GM23338 (cell line): ENCODE measurements at regions not wholly inside any gene's neighbourhood (a gene's known extent, or its start where the extent isn't known, plus 50 kb on each side); places are given as distances from the start of the nearest gene placed in this dataset.

Experiments
- ATAC-seq: fragments of 200-7000 bp; cut with Tn5 transposase; 3 replicates; pipeline ENCODE4 v1.9.1; 2020
- DNase-seq: peaks from one replicate; pipeline ENCODE4 v3.0.0-alpha.2; 2015; ENCODE audit warnings: low spot score
- H2AFZ ChIP-seq: fragments of 200-600 bp; sonication (generic); 2 replicates; pipeline ENCODE4 v1.8.0; 2016; ENCODE audit warnings: antibody characterized with exemption, mild to moderate bottlenecking, moderate library complexity
- H3F3A ChIP-seq: fragments of 200-600 bp; sonication (generic); replicated peaks from 2 replicates; pipeline ENCODE4 v1.8.0; 2017; ENCODE audit warnings: antibody characterized with exemption, mixed run types, low read depth
- H3K27ac ChIP-seq: fragments of 200-600 bp; sonication (generic); 2 replicates; pipeline ENCODE4 v1.6.1; 2016; ENCODE audit warnings: low read depth
- H3K27me3 ChIP-seq: fragments of 200-600 bp; sonication (generic); 2 replicates; pipeline ENCODE4 v1.8.0; 2016; ENCODE audit warnings: mild to moderate bottlenecking, mixed run types, moderate library complexity; ENCODE audit not compliant: insufficient read depth
- H3K36me3 ChIP-seq: fragments of 200-600 bp; sonication (generic); 2 replicates; pipeline ENCODE4 v1.8.0; 2016; ENCODE audit warnings: mild to moderate bottlenecking; ENCODE audit not compliant: insufficient read depth
- H3K4me1 ChIP-seq: fragments of 200-600 bp; sonication (generic); 2 replicates; pipeline ENCODE4 v1.8.0; 2016; ENCODE audit warnings: mild to moderate bottlenecking, moderate library complexity; ENCODE audit not compliant: insufficient read depth
- H3K4me2 ChIP-seq: fragments of 200-600 bp; sonication (generic); 2 replicates; pipeline ENCODE4 v1.7.1; 2017; ENCODE audit warnings: mixed run types
- H3K4me3 ChIP-seq: fragments of 200-600 bp; sonication (generic); 2 replicates; pipeline ENCODE4 v1.6.1; 2016; ENCODE audit warnings: mixed run types
- H3K79me2 ChIP-seq: fragments of 200-600 bp; sonication (generic); replicated peaks from 2 replicates; pipeline ENCODE4 v1.8.0; 2017; ENCODE audit warnings: mild to moderate bottlenecking; ENCODE audit not compliant: insufficient read depth
- H3K9me2 ChIP-seq: fragments of 200-600 bp; sonication (generic); 2 replicates; pipeline ENCODE4 v1.8.0; 2017; ENCODE audit not compliant: insufficient read depth
- H4K20me1 ChIP-seq: fragments of 200-600 bp; sonication (generic); replicated peaks from 2 replicates; pipeline ENCODE4 v1.8.0; 2017; ENCODE audit warnings: mild to moderate bottlenecking; ENCODE audit not compliant: insufficient read depth
- H3K27ac Mint-ChIP-seq: 2 replicates; pipeline ENCODE4 v1.8.0; 2020; ENCODE audit warnings: inconsistent platforms, mild to moderate bottlenecking, moderate library complexity, mixed read lengths
- H3K27me3 Mint-ChIP-seq: 3 replicates; pipeline ENCODE4 v1.8.0; 2022; ENCODE audit warnings: low read depth, mild to moderate bottlenecking, moderate library complexity, mixed read lengths, inconsistent platforms; ENCODE audit not compliant: insufficient read depth, poor library complexity
- H3K36me3 Mint-ChIP-seq: 3 replicates; pipeline ENCODE4 v1.8.0; 2021; ENCODE audit warnings: low read depth, mild to moderate bottlenecking, inconsistent platforms, moderate library complexity, mixed read lengths
- H3K4me1 Mint-ChIP-seq: 3 replicates; pipeline ENCODE4 v1.8.0; 2020; ENCODE audit warnings: mild to moderate bottlenecking, inconsistent platforms, mixed read lengths
- H3K4me3 Mint-ChIP-seq: 3 replicates; pipeline ENCODE4 v1.8.0; 2021; ENCODE audit warnings: moderate library complexity, mild to moderate bottlenecking, inconsistent platforms, mixed read lengths
- H3K9me3 Mint-ChIP-seq: 3 replicates; pipeline ENCODE4 v1.8.0; 2020; ENCODE audit warnings: moderate library complexity, mild to moderate bottlenecking, inconsistent platforms, mixed read lengths
- CREB1 ChIP-seq: fragments of 250-450 bp; sonication (Bioruptor Pico); IDR thresholded peaks from 2 replicates; pipeline ENCODE4 v1.5.0; 2020; ENCODE audit warnings: low read depth, mild to moderate bottlenecking, moderate library complexity
- EZH2 ChIP-seq: fragments of 200-600 bp; sonication (generic); IDR thresholded peaks from one replicate; pipeline ENCODE4 v1.8.0; 2017; ENCODE audit warnings: antibody characterized with exemption, mild to moderate bottlenecking, low read depth; ENCODE audit not compliant: unreplicated experiment
- POLR2AphosphoS5 ChIP-seq: IDR thresholded peaks from 2 replicates; pipeline ENCODE4 v1.6.1; 2016; ENCODE audit warnings: antibody characterized with exemption, low read depth
- STAT1 ChIP-seq: IDR thresholded peaks from one replicate; pipeline ENCODE4 v1.6.1; 2016; ENCODE audit warnings: antibody characterized with exemption; ENCODE audit not compliant: unreplicated experiment
- ZNF114 ChIP-seq: fragments of 250-450 bp; sonication (Bioruptor Pico); IDR thresholded peaks from 2 replicates; pipeline ENCODE4 v1.5.0; 2020; ENCODE audit warnings: mild to moderate bottlenecking, moderate library complexity
- TF ChIP-seq, protein P1 (sequence below): IDR thresholded peaks from one replicate; pipeline ENCODE4 v1.6.1; 2018; ENCODE audit warnings: antibody characterized with exemption; ENCODE audit not compliant: unreplicated experiment
- TF ChIP-seq, protein P2 (sequence below): IDR thresholded peaks from 2 replicates; pipeline ENCODE4 v1.6.1; 2016; ENCODE audit warnings: antibody characterized with exemption
- TF ChIP-seq, protein P3 (sequence below), 2 experiments: fragments of 200-600 bp in 1 of 2; sonication (generic) in 1 of 2; conservative IDR thresholded peaks; 2 replicates each; pipeline versions ENCODE4 v1.5.1 to v1.6.1; 2016 to 2017; ENCODE audit warnings: antibody characterized with exemption in 2 of 2, low read depth in 2 of 2, mild to moderate bottlenecking in 2 of 2, moderate library complexity in 1 of 2
- TF ChIP-seq, protein P4 (sequence below): fragments of 250-450 bp; sonication (Bioruptor Pico); IDR thresholded peaks from 2 replicates; pipeline ENCODE4 v1.5.0; 2020; ENCODE audit warnings: mild to moderate bottlenecking, moderate library complexity

DNA sequence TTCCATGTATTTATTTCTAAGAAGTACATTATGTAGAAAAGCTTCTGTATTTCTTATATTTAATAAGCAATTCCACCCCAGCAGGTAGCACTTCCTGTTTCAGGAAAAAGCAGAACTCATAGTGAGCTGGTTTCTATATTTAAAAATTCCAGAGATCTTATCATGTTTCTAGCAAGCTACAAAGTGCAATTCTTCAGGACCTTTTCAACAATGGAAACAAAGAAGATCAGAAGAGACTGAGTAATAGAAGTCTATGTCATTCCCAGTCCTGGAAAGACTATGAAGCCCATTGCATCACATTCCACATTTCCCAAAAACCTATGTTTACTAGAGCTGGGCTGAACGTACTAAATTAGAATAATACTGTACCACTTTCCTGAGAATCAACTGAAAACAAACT is 302.6 kb upstream of the NRSN1 start (continued):
- TF ChIP-seq, protein P1, sequence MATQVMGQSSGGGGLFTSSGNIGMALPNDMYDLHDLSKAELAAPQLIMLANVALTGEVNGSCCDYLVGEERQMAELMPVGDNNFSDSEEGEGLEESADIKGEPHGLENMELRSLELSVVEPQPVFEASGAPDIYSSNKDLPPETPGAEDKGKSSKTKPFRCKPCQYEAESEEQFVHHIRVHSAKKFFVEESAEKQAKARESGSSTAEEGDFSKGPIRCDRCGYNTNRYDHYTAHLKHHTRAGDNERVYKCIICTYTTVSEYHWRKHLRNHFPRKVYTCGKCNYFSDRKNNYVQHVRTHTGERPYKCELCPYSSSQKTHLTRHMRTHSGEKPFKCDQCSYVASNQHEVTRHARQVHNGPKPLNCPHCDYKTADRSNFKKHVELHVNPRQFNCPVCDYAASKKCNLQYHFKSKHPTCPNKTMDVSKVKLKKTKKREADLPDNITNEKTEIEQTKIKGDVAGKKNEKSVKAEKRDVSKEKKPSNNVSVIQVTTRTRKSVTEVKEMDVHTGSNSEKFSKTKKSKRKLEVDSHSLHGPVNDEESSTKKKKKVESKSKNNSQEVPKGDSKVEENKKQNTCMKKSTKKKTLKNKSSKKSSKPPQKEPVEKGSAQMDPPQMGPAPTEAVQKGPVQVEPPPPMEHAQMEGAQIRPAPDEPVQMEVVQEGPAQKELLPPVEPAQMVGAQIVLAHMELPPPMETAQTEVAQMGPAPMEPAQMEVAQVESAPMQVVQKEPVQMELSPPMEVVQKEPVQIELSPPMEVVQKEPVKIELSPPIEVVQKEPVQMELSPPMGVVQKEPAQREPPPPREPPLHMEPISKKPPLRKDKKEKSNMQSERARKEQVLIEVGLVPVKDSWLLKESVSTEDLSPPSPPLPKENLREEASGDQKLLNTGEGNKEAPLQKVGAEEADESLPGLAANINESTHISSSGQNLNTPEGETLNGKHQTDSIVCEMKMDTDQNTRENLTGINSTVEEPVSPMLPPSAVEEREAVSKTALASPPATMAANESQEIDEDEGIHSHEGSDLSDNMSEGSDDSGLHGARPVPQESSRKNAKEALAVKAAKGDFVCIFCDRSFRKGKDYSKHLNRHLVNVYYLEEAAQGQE: no peak
- no peak for TF ChIP-seq ZNF114 (CRISPR knock-in tag)

DNA sequence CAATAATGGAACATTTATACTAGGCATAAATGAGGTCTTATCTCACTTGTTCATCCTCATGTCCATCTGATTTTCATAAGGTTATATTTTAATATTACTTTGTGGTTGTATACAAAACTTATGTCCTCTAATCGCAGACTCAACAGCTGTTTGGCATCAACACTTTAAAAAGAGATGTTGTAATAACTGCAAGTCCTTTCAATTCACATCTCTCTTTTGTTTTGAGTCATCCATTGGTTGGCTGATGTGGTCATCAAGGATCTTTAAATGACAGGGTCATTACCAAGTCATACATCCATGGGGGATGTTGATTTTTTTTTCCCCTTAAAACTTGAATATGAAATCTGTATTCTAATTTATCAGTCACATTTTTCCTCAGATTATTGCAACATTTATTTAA is 299.4 kb upstream of the NRSN1 start:
- Histone ChIP-seq H3K9me2 (no peaks in the 10 kb centered on the region), H3K4me3 (no peak overlapping the region), H3K36me3 (no peaks in the 10 kb centered on the region), H2AFZ (no peak overlapping the region), H3K27ac (no peak overlapping the region), H4K20me1 (no peaks in the 10 kb centered on the region), H3K4me2 (no peak overlapping the region), H3K79me2 (no peaks in the 10 kb centered on the region), H3K27me3 (no peaks in the 10 kb centered on the region), H3F3A (no peaks in the 10 kb centered on the region), H3K4me1 (no peaks in the 10 kb centered on the region)
- DNase-seq (no peak), ATAC-seq (no peak)
- no peaks in the 10 kb centered on the region for H3K9me3 Mint-ChIP-seq
- H3K27me3 Mint-ChIP-seq: no peaks in the 10 kb centered on the region
- H3K4me3 Mint-ChIP-seq: no peak overlapping the region
- peaks cover 3% of the 10 kb centered on the region; the same call in 2 of the 3 replicates for H3K4me1 Mint-ChIP-seq
- H3K36me3 Mint-ChIP-seq: no peaks in the 10 kb centered on the region
- no peak overlapping the region for H3K27ac Mint-ChIP-seq
- TF ChIP-seq, protein P2, sequence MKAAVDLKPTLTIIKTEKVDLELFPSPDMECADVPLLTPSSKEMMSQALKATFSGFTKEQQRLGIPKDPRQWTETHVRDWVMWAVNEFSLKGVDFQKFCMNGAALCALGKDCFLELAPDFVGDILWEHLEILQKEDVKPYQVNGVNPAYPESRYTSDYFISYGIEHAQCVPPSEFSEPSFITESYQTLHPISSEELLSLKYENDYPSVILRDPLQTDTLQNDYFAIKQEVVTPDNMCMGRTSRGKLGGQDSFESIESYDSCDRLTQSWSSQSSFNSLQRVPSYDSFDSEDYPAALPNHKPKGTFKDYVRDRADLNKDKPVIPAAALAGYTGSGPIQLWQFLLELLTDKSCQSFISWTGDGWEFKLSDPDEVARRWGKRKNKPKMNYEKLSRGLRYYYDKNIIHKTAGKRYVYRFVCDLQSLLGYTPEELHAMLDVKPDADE: no peak
- TF ChIP-seq POLR2AphosphoS5 (no peak), EZH2 (no peak), CREB1 (CRISPR knock-in tag) (no peak), STAT1 (no peak), ZNF114 (CRISPR knock-in tag) (no peak)
- TF ChIP-seq, protein P3, sequence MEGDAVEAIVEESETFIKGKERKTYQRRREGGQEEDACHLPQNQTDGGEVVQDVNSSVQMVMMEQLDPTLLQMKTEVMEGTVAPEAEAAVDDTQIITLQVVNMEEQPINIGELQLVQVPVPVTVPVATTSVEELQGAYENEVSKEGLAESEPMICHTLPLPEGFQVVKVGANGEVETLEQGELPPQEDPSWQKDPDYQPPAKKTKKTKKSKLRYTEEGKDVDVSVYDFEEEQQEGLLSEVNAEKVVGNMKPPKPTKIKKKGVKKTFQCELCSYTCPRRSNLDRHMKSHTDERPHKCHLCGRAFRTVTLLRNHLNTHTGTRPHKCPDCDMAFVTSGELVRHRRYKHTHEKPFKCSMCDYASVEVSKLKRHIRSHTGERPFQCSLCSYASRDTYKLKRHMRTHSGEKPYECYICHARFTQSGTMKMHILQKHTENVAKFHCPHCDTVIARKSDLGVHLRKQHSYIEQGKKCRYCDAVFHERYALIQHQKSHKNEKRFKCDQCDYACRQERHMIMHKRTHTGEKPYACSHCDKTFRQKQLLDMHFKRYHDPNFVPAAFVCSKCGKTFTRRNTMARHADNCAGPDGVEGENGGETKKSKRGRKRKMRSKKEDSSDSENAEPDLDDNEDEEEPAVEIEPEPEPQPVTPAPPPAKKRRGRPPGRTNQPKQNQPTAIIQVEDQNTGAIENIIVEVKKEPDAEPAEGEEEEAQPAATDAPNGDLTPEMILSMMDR (conservative IDR thresholded peaks at IDR 0.05; ENCODE audit: low read depth in 2 of 2): no peak
- TF ChIP-seq, protein P4, sequence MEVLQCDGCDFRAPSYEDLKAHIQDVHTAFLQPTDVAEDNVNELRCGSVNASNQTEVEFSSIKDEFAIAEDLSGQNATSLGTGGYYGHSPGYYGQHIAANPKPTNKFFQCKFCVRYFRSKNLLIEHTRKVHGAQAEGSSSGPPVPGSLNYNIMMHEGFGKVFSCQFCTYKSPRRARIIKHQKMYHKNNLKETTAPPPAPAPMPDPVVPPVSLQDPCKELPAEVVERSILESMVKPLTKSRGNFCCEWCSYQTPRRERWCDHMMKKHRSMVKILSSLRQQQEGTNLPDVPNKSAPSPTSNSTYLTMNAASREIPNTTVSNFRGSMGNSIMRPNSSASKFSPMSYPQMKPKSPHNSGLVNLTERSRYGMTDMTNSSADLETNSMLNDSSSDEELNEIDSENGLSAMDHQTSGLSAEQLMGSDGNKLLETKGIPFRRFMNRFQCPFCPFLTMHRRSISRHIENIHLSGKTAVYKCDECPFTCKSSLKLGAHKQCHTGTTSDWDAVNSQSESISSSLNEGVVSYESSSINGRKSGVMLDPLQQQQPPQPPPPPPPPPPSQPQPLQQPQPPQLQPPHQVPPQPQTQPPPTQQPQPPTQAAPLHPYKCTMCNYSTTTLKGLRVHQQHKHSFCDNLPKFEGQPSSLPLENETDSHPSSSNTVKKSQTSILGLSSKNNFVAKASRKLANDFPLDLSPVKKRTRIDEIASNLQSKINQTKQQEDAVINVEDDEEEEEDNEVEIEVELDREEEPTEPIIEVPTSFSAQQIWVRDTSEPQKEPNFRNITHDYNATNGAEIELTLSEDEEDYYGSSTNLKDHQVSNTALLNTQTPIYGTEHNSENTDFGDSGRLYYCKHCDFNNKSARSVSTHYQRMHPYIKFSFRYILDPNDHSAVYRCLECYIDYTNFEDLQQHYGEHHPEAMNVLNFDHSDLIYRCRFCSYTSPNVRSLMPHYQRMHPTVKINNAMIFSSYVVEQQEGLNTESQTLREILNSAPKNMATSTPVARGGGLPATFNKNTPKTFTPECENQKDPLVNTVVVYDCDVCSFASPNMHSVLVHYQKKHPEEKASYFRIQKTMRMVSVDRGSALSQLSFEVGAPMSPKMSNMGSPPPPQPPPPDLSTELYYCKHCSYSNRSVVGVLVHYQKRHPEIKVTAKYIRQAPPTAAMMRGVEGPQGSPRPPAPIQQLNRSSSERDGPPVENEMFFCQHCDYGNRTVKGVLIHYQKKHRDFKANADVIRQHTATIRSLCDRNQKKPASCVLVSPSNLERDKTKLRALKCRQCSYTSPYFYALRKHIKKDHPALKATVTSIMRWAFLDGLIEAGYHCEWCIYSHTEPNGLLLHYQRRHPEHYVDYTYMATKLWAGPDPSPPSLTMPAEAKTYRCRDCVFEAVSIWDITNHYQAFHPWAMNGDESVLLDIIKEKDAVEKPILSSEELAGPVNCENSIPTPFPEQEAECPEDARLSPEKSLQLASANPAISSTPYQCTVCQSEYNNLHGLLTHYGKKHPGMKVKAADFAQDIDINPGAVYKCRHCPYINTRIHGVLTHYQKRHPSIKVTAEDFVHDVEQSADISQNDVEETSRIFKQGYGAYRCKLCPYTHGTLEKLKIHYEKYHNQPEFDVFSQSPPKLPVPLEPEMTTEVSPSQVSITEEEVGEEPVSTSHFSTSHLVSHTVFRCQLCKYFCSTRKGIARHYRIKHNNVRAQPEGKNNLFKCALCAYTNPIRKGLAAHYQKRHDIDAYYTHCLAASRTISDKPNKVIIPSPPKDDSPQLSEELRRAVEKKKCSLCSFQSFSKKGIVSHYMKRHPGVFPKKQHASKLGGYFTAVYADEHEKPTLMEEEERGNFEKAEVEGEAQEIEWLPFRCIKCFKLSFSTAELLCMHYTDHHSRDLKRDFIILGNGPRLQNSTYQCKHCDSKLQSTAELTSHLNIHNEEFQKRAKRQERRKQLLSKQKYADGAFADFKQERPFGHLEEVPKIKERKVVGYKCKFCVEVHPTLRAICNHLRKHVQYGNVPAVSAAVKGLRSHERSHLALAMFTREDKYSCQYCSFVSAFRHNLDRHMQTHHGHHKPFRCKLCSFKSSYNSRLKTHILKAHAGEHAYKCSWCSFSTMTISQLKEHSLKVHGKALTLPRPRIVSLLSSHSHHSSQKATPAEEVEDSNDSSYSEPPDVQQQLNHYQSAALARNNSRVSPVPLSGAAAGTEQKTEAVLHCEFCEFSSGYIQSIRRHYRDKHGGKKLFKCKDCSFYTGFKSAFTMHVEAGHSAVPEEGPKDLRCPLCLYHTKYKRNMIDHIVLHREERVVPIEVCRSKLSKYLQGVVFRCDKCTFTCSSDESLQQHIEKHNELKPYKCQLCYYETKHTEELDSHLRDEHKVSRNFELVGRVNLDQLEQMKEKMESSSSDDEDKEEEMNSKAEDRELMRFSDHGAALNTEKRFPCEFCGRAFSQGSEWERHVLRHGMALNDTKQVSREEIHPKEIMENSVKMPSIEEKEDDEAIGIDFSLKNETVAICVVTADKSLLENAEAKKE (CRISPR knock-in tag): no peak
- TF ChIP-seq, protein P1: no peak
